ENCODE measurements at regions not wholly inside any gene's neighbourhood (a gene's known extent, or its start where the extent isn't known, plus 50 kb on each side); places are given as distances from the start of the nearest gene placed in this dataset.

DNA sequence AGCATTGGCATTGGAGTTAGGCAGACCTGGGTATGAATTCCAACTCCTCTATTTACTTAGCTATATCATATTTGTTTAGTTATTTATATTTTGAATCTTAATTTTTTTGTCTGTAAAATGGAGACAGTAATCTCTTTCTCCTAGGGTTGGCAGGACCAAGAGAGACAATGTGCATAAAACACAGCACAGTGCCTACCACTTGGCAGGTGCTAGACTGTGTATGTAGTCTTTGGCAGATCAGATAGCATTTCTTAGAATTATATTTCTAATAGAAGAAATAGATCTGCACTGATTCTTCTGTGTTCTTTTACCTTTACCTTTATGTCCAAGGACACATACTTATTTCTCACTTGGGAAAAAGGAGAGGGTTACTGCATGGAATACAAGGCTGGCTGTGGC, 177.2 kb downstream of the GIPC2 start:
- no peak overlapping the region for H3K27ac ChIP-seq (ENCODE audit: poor library complexity, severe bottlenecking)
- H3K36me3 ChIP-seq (ENCODE audit: low read depth): no peaks in the 10 kb centered on the region
- TF ChIP-seq, protein P1, sequence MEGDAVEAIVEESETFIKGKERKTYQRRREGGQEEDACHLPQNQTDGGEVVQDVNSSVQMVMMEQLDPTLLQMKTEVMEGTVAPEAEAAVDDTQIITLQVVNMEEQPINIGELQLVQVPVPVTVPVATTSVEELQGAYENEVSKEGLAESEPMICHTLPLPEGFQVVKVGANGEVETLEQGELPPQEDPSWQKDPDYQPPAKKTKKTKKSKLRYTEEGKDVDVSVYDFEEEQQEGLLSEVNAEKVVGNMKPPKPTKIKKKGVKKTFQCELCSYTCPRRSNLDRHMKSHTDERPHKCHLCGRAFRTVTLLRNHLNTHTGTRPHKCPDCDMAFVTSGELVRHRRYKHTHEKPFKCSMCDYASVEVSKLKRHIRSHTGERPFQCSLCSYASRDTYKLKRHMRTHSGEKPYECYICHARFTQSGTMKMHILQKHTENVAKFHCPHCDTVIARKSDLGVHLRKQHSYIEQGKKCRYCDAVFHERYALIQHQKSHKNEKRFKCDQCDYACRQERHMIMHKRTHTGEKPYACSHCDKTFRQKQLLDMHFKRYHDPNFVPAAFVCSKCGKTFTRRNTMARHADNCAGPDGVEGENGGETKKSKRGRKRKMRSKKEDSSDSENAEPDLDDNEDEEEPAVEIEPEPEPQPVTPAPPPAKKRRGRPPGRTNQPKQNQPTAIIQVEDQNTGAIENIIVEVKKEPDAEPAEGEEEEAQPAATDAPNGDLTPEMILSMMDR (IDR thresholded peaks at IDR 0.05; ENCODE audit: poor library complexity, severe bottlenecking): no peak
- no peaks in the 10 kb centered on the region for H3K9me3 ChIP-seq (ENCODE audit: severe bottlenecking)
- H3K4me1 ChIP-seq (ENCODE audit: insufficient read depth, poor library complexity, severe bottlenecking): peaks cover 5% of the 10 kb centered on the region
- no peaks in the 10 kb centered on the region for H3K27me3 ChIP-seq (ENCODE audit: insufficient read depth, poor library complexity, severe bottlenecking)
- DNase-seq (ENCODE audit: low spot score) (no peak), ATAC-seq (ENCODE audit: low read depth) (no peak)
- no peak overlapping the region for H3K4me3 ChIP-seq (ENCODE audit: severe bottlenecking)

DNA sequence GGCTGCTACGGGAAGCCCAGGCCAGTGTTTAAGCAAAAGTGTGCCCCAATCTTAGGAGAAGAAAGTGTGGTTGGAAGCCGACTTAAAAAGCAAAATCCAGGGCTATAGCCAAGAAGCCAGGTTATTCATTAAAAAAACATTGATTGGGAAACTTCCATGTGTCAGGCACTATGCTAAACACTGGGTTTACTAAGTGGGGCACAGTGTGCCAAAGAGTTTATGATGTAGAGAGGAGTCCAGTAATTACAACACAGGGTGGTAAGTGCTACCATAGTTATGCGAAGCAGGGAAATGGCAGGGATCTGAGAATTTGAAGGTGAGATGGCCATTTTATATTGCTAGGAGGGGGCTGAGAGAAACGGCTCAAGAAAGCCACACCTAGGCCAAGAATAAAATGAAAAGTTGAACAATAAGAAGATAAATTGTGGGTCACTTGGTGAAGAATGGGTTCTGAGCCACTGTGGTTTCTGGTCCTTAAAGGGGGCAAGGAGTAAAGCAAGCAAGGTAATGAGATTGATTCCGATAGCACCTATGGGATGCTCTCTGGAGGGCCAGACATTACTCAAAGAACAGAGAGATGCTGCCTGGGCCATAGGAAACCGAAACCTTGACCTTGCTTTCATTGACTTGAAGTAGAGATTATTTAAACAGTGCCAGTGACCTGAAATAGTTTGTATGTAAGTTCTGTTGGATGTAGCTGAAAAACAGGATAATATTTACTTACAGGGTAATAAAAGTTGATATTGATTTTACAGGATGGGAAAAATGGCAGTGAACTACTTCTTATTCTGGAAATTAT, 177.8 kb downstream of the GIPC2 start:
- TF ChIP-seq, protein P1 (IDR thresholded peaks at IDR 0.05; ENCODE audit: poor library complexity, severe bottlenecking): no peak
- Histone ChIP-seq H3K9me3 (ENCODE audit: severe bottlenecking) (no peaks in the 10 kb centered on the region), H3K4me3 (ENCODE audit: severe bottlenecking) (no peak overlapping the region), H3K27ac (ENCODE audit: poor library complexity, severe bottlenecking) (no peak overlapping the region), H3K27me3 (ENCODE audit: insufficient read depth, poor library complexity, severe bottlenecking) (no peaks in the 10 kb centered on the region), H3K4me1 (ENCODE audit: insufficient read depth, poor library complexity, severe bottlenecking) (peaks cover 6% of the 10 kb centered on the region), H3K36me3 (ENCODE audit: low read depth) (no peaks in the 10 kb centered on the region)
- DNase-seq (ENCODE audit: low spot score) (no peak), ATAC-seq (ENCODE audit: low read depth) (peak; percentile 95)

GRCh38 chr1:78224246-78224785, 178.6 kb downstream of the GIPC2 start:
- Histone ChIP-seq H3K4me3 (ENCODE audit: severe bottlenecking) (no peak overlapping the region), H3K36me3 (ENCODE audit: low read depth) (no peaks in the 10 kb centered on the region), H3K27me3 (ENCODE audit: insufficient read depth, poor library complexity, severe bottlenecking) (no peaks in the 10 kb centered on the region), H3K4me1 (ENCODE audit: insufficient read depth, poor library complexity, severe bottlenecking) (peaks cover 13% of the 10 kb centered on the region), H3K27ac (ENCODE audit: poor library complexity, severe bottlenecking) (no peak overlapping the region), H3K9me3 (ENCODE audit: severe bottlenecking) (no peaks in the 10 kb centered on the region)
- TF ChIP-seq, protein P1 (IDR thresholded peaks at IDR 0.05; ENCODE audit: poor library complexity, severe bottlenecking): no peak
- DNase-seq (ENCODE audit: low spot score) (no peak), ATAC-seq (ENCODE audit: low read depth) (no peak)

- no peak overlapping the region for H3K27ac ChIP-seq (ENCODE audit: poor library complexity, severe bottlenecking)
- H3K27me3 ChIP-seq (ENCODE audit: insufficient read depth, poor library complexity, severe bottlenecking): no peaks in the 10 kb centered on the region
- DNase-seq (ENCODE audit: low spot score): no peak
- ATAC-seq (ENCODE audit: low read depth): no peak
- no peak overlapping the region for H3K4me3 ChIP-seq (ENCODE audit: severe bottlenecking)
- peaks cover 18% of the 10 kb centered on the region for H3K4me1 ChIP-seq (ENCODE audit: insufficient read depth, poor library complexity, severe bottlenecking)
- TF ChIP-seq, protein P1 (IDR thresholded peaks at IDR 0.05; ENCODE audit: poor library complexity, severe bottlenecking): no peak
- no peaks in the 10 kb centered on the region for H3K36me3 ChIP-seq (ENCODE audit: low read depth)
- H3K9me3 ChIP-seq (ENCODE audit: severe bottlenecking): no peaks in the 10 kb centered on the region
These were observed 179.2 kb downstream of the GIPC2 start for GRCh38 chr1:78224861-78225552.
